LNCaP clone FGC (cell line): ENCODE measurements at regions not wholly inside any gene's neighbourhood (a gene's known extent, or its start where the extent isn't known, plus 50 kb on each side); places are given as distances from the start of the nearest gene placed in this dataset.
"Not testable (repeated sequence)": the region's sequence is repeated elsewhere in the genome, so short reads cannot be mapped to it uniquely, and the experiment has no call there.

Experiments used
- DNase-seq: peaks from one replicate; pipeline ENCODE4 v3.0.0-alpha.2; 2011; ENCODE audit warnings: low read depth
- H3K4me3 ChIP-seq: 2 replicates; pipeline ENCODE4 v1.5.1; 2011; ENCODE audit warnings: mild to moderate bottlenecking, low read depth, low read length, control low read depth
- TF ChIP-seq, protein P1 (sequence below): IDR thresholded peaks from 2 replicates; pipeline ENCODE4 v1.5.1; 2012; ENCODE audit warnings: mild to moderate bottlenecking; ENCODE audit not compliant: control insufficient read depth, insufficient read depth; ENCODE audit errors: extremely low read depth

GRCh38 chr14:24705840-24706239 lies 71.8 kb upstream of the GZMB start:
- no peak overlapping the region for H3K4me3 ChIP-seq
- TF ChIP-seq, protein P1, sequence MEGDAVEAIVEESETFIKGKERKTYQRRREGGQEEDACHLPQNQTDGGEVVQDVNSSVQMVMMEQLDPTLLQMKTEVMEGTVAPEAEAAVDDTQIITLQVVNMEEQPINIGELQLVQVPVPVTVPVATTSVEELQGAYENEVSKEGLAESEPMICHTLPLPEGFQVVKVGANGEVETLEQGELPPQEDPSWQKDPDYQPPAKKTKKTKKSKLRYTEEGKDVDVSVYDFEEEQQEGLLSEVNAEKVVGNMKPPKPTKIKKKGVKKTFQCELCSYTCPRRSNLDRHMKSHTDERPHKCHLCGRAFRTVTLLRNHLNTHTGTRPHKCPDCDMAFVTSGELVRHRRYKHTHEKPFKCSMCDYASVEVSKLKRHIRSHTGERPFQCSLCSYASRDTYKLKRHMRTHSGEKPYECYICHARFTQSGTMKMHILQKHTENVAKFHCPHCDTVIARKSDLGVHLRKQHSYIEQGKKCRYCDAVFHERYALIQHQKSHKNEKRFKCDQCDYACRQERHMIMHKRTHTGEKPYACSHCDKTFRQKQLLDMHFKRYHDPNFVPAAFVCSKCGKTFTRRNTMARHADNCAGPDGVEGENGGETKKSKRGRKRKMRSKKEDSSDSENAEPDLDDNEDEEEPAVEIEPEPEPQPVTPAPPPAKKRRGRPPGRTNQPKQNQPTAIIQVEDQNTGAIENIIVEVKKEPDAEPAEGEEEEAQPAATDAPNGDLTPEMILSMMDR: no peak
- no peak for DNase-seq

- TF ChIP-seq, protein P1: no peak
- DNase-seq: no peak
- no peak overlapping the region for H3K4me3 ChIP-seq
These were observed 67.1 kb upstream of the GZMB start for GRCh38 chr14:24701062-24701461.

GRCh38 chr14:24700511-24700910 lies 66.5 kb upstream of the GZMB start:
- H3K4me3 ChIP-seq: no peak overlapping the region
- TF ChIP-seq, protein P1: no peak
- DNase-seq: no peak

GRCh38 chr14:24699052-24699451 lies 65.1 kb upstream of the GZMB start:
- DNase-seq: no peak
- TF ChIP-seq, protein P1: no peak
- H3K4me3 ChIP-seq: no peak overlapping the region

DNA sequence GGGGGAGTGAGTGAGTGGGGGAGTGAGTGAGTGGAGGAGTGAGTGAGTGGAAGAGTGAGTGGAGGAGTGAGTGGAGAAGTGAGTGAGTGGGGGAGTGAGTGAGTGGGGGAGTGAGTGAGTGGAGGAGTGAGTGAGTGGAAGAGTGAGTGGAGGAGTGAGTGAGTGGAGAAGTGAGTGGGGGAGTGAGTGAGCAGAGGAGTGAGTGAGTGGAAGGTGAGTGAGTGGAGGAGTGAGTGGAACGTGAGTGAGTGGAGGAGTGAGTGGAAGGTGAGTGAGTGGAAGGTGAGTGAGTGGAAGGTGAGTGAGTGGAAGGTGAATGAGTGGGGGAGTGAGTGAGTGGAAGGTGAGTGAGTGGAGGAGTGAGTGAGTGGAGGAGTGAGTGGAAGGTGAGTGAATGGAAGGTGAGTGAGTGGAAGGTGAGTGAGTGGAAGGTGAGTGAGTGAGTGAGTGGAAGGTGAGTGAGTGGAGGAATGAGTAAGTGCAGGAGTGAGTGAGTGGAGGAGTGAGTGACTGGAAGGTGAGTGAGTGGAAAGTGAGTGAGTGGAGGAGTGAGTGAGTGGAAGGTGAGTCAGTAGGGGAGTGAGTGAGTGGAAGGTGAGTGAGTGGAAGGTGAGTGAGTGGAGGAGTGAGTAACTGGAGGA lies 62.4 kb upstream of the GZMB start:
- not testable (repeated sequence) for DNase-seq, H3K4me3 ChIP-seq

GRCh38 chr14:24695265-24696241 lies 61.6 kb upstream of the GZMB start:
- TF ChIP-seq, protein P1: no peak
- DNase-seq: no peak
- no peak overlapping the region for H3K4me3 ChIP-seq

DNA sequence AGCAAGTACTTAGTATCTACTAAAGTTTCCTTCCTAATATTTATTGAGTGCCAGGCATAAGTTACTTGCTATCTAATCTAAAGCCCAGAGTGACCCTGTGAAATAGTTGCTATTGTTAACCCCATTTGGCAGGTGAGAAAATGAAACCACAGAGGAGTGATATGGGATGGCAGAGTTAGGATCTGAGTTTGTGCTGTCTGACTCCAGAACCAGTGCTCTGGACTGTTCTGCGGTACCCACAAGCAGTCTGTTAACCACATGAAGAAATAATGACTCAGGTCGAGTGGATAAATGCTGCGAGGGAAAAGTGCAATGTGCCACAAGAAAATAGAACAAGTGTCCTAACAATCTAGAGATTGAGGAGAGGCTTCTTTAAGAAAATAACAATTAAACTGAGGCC lies 60.7 kb upstream of the GZMB start:
- DNase-seq: no peak
- TF ChIP-seq, protein P1: no peak
- H3K4me3 ChIP-seq: no peak overlapping the region
